Esophagus squamous epithelium (tissue), 4 donors: ENCODE measurements at regions not wholly inside any gene's neighbourhood (a gene's known extent, or its start where the extent isn't known, plus 50 kb on each side); places are given as distances from the start of the nearest gene placed in this dataset.

Experiments used
- POLR2A ChIP-seq, 4 donors: fragments of 450-650 bp; IDR thresholded peaks; one replicate each; pipeline ENCODE4 v1.6.1; 2017; ENCODE audit warnings: antibody characterized with exemption in 4 of 4, mild to moderate bottlenecking in 4 of 4, moderate library complexity in 3 of 4
- TF ChIP-seq, protein P1 (sequence below), 6 experiments: fragments of 450-650 bp in 4 of 6; fragments of 200-600 bp in 2 of 6; sonication (generic) in 2 of 6; IDR thresholded peaks; one replicate each; pipeline ENCODE4 v1.5.1; 2016 to 2019; ENCODE audit warnings: antibody characterized with exemption in 6 of 6, mild to moderate bottlenecking in 4 of 6, moderate library complexity in 4 of 6

GRCh38 chr5:138686668-138687067 lies 66.6 kb upstream of the CTNNA1 start:
- TF ChIP-seq, protein P1, sequence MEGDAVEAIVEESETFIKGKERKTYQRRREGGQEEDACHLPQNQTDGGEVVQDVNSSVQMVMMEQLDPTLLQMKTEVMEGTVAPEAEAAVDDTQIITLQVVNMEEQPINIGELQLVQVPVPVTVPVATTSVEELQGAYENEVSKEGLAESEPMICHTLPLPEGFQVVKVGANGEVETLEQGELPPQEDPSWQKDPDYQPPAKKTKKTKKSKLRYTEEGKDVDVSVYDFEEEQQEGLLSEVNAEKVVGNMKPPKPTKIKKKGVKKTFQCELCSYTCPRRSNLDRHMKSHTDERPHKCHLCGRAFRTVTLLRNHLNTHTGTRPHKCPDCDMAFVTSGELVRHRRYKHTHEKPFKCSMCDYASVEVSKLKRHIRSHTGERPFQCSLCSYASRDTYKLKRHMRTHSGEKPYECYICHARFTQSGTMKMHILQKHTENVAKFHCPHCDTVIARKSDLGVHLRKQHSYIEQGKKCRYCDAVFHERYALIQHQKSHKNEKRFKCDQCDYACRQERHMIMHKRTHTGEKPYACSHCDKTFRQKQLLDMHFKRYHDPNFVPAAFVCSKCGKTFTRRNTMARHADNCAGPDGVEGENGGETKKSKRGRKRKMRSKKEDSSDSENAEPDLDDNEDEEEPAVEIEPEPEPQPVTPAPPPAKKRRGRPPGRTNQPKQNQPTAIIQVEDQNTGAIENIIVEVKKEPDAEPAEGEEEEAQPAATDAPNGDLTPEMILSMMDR (IDR thresholded peaks at IDR 0.05): no peak
- TF ChIP-seq POLR2A (IDR thresholded peaks at IDR 0.05): no peak
